ENCODE measurements at regions not wholly inside any gene's neighbourhood (a gene's known extent, or its start where the extent isn't known, plus 50 kb on each side); places are given as distances from the start of the nearest gene placed in this dataset.

GRCh38 chr12:60172266-60173211, 576.7 kb downstream of the SLC16A7 start:
- Histone ChIP-seq H4K20me1 (ENCODE audit: control insufficient read depth, insufficient read depth, low read depth, low read length) (no peaks in the 10 kb centered on the region), H3K4me3 (ENCODE audit: low read length) (no peak overlapping the region), H3K36me3 (ENCODE audit: control insufficient read depth, low read length) (no peaks in the 10 kb centered on the region), H3K9me2 (replicated peaks; ENCODE audit: control insufficient read depth, low read length) (no peaks in the 10 kb centered on the region), H3K9me3 (ENCODE audit: control insufficient read depth, insufficient read depth, low read length) (no peaks in the 10 kb centered on the region), H3F3A (ENCODE audit: control insufficient read depth, insufficient read depth) (no peaks in the 10 kb centered on the region), H3K27me3 (ENCODE audit: control insufficient read depth, low read length) (no peaks in the 10 kb centered on the region), H3K79me2 (ENCODE audit: control insufficient read depth, low read length) (no peaks in the 10 kb centered on the region), H3K4me1 (ENCODE audit: control insufficient read depth, low read length) (no peaks in the 10 kb centered on the region), H3K4me2 (ENCODE audit: low read length) (no peak overlapping the region), H3K27ac (ENCODE audit: low read depth, low read length) (no peak overlapping the region)
- no peak for TF ChIP-seq CTCF (IDR thresholded peaks at IDR 0.05; ENCODE audit: low read depth, low read length, poor library complexity, severe bottlenecking)
- no peak for TF ChIP-seq EZH2phosphoT487 (IDR thresholded peaks at IDR 0.05; ENCODE audit: borderline replicate concordance, low read length)

GRCh38 chr12:60173224-60174170, 577.7 kb downstream of the SLC16A7 start:
- H3K27ac ChIP-seq (ENCODE audit: low read depth, low read length), result no peak overlapping the region
- H3K4me2 ChIP-seq (ENCODE audit: low read length), result no peak overlapping the region
- no peak overlapping the region for H3K4me3 ChIP-seq (ENCODE audit: low read length)
- no peaks in the 10 kb centered on the region for H3K9me2 ChIP-seq (replicated peaks; ENCODE audit: control insufficient read depth, low read length)
- H3K4me1 ChIP-seq (ENCODE audit: control insufficient read depth, low read length), result no peaks in the 10 kb centered on the region
- TF ChIP-seq CTCF (IDR thresholded peaks at IDR 0.05; ENCODE audit: low read depth, low read length, poor library complexity, severe bottlenecking) (no peak), EZH2phosphoT487 (IDR thresholded peaks at IDR 0.05; ENCODE audit: borderline replicate concordance, low read length) (no peak)
- H3K36me3 ChIP-seq (ENCODE audit: control insufficient read depth, low read length), result no peaks in the 10 kb centered on the region
- no peaks in the 10 kb centered on the region for H3K27me3 ChIP-seq (ENCODE audit: control insufficient read depth, low read length)
- H3K79me2 ChIP-seq (ENCODE audit: control insufficient read depth, low read length), result no peaks in the 10 kb centered on the region
- no peaks in the 10 kb centered on the region for H4K20me1 ChIP-seq (ENCODE audit: control insufficient read depth, insufficient read depth, low read depth, low read length)
- H3K9me3 ChIP-seq (ENCODE audit: control insufficient read depth, insufficient read depth, low read length), result no peaks in the 10 kb centered on the region
- H3F3A ChIP-seq (ENCODE audit: control insufficient read depth, insufficient read depth), result no peaks in the 10 kb centered on the region

GRCh38 chr12:60174476-60174875, 578.6 kb downstream of the SLC16A7 start:
- Histone ChIP-seq H3K27me3 (ENCODE audit: control insufficient read depth, low read length) (no peaks in the 10 kb centered on the region), H3K36me3 (ENCODE audit: control insufficient read depth, low read length) (no peaks in the 10 kb centered on the region), H3K4me2 (ENCODE audit: low read length) (no peak overlapping the region), H3K9me3 (ENCODE audit: control insufficient read depth, insufficient read depth, low read length) (no peaks in the 10 kb centered on the region), H4K20me1 (ENCODE audit: control insufficient read depth, insufficient read depth, low read depth, low read length) (no peaks in the 10 kb centered on the region), H3F3A (ENCODE audit: control insufficient read depth, insufficient read depth) (no peaks in the 10 kb centered on the region), H3K27ac (ENCODE audit: low read depth, low read length) (no peak overlapping the region), H3K4me1 (ENCODE audit: control insufficient read depth, low read length) (no peaks in the 10 kb centered on the region), H3K4me3 (ENCODE audit: low read length) (no peak overlapping the region), H3K9me2 (replicated peaks; ENCODE audit: control insufficient read depth, low read length) (no peaks in the 10 kb centered on the region), H3K79me2 (ENCODE audit: control insufficient read depth, low read length) (no peaks in the 10 kb centered on the region)
- TF ChIP-seq CTCF (IDR thresholded peaks at IDR 0.05; ENCODE audit: low read depth, low read length, poor library complexity, severe bottlenecking) (no peak), EZH2phosphoT487 (IDR thresholded peaks at IDR 0.05; ENCODE audit: borderline replicate concordance, low read length) (no peak)

Measured in DOHH2 (cell line).